Glomerular endothelial cell (primary cell): ENCODE measurements at regions not wholly inside any gene's neighbourhood (a gene's known extent, or its start where the extent isn't known, plus 50 kb on each side); places are given as distances from the start of the nearest gene placed in this dataset.

Experiments used
- DNase-seq: peaks from one replicate; pipeline ENCODE4 v3.0.0-alpha.2; 2011; ENCODE audit warnings: low read depth, low spot score; ENCODE audit errors: extremely low read depth

GRCh38 chr9:28163619-28164018 lies 590.3 kb upstream of the C9orf72 start:
- no peak for DNase-seq

- DNase-seq, result no peak
These were observed 592.9 kb upstream of the C9orf72 start for GRCh38 chr9:28166179-28166578.

GRCh38 chr9:28177142-28177541 lies 603.9 kb upstream of the C9orf72 start:
- no peak for DNase-seq

GRCh38 chr9:28177925-28178324 lies 604.6 kb upstream of the C9orf72 start:
- no peak for DNase-seq

- no peak for DNase-seq
These were observed 606.6 kb upstream of the C9orf72 start for GRCh38 chr9:28179893-28180292.

GRCh38 chr9:28190981-28191380 lies 617.7 kb upstream of the C9orf72 start:
- DNase-seq, result no peak

- DNase-seq, result no peak
These were observed 624.4 kb upstream of the C9orf72 start for GRCh38 chr9:28197653-28198052.

GRCh38 chr9:28203036-28203435 lies 629.8 kb upstream of the C9orf72 start:
- no peak for DNase-seq

GRCh38 chr9:28206280-28206679 lies 633.0 kb upstream of the C9orf72 start:
- DNase-seq, result no peak

GRCh38 chr9:28207657-28208056 lies 634.4 kb upstream of the C9orf72 start:
- DNase-seq, result no peak

GRCh38 chr9:28209130-28209529 lies 635.8 kb upstream of the C9orf72 start:
- DNase-seq, result no peak

GRCh38 chr9:28212979-28213378 lies 639.7 kb upstream of the C9orf72 start:
- no peak for DNase-seq

GRCh38 chr9:28215536-28216299 lies 642.4 kb upstream of the C9orf72 start:
- no peak for DNase-seq

GRCh38 chr9:28232686-28233085 lies 659.4 kb upstream of the C9orf72 start:
- no peak for DNase-seq

- DNase-seq, result no peak
These were observed 661.0 kb upstream of the C9orf72 start for GRCh38 chr9:28234133-28234893.

GRCh38 chr9:28234894-28235277 lies 661.6 kb upstream of the C9orf72 start:
- no peak for DNase-seq

- DNase-seq, result no peak
These were observed 676.1 kb upstream of the C9orf72 start for GRCh38 chr9:28249424-28249823.

- DNase-seq, result no peak
These were observed 681.9 kb upstream of the C9orf72 start for GRCh38 chr9:28255174-28255573.

- no peak for DNase-seq
These were observed 687.0 kb upstream of the C9orf72 start for GRCh38 chr9:28260330-28260729.

GRCh38 chr9:28264368-28264767 lies 691.1 kb upstream of the C9orf72 start:
- DNase-seq, result no peak

GRCh38 chr9:28267351-28267750 lies 694.1 kb upstream of the C9orf72 start:
- DNase-seq, result no peak

GRCh38 chr9:28270156-28270555 lies 696.9 kb upstream of the C9orf72 start:
- DNase-seq, result no peak
